PC-9 (cell line): ENCODE measurements at regions not wholly inside any gene's neighbourhood (a gene's known extent, or its start where the extent isn't known, plus 50 kb on each side); places are given as distances from the start of the nearest gene placed in this dataset.

Experiments
- EZH2 ChIP-seq: fragments of 200-600 bp; sonication (generic); IDR thresholded peaks from 2 replicates; pipeline ENCODE4 v1.8.0; 2017; ENCODE audit warnings: antibody characterized with exemption, low read depth
- TF ChIP-seq, protein P1 (sequence below): fragments of 200-600 bp; sonication (generic); conservative IDR thresholded peaks from 2 replicates; pipeline ENCODE4 v1.6.1; 2017; ENCODE audit warnings: mixed run types, antibody characterized with exemption, mild to moderate bottlenecking, moderate library complexity

DNA sequence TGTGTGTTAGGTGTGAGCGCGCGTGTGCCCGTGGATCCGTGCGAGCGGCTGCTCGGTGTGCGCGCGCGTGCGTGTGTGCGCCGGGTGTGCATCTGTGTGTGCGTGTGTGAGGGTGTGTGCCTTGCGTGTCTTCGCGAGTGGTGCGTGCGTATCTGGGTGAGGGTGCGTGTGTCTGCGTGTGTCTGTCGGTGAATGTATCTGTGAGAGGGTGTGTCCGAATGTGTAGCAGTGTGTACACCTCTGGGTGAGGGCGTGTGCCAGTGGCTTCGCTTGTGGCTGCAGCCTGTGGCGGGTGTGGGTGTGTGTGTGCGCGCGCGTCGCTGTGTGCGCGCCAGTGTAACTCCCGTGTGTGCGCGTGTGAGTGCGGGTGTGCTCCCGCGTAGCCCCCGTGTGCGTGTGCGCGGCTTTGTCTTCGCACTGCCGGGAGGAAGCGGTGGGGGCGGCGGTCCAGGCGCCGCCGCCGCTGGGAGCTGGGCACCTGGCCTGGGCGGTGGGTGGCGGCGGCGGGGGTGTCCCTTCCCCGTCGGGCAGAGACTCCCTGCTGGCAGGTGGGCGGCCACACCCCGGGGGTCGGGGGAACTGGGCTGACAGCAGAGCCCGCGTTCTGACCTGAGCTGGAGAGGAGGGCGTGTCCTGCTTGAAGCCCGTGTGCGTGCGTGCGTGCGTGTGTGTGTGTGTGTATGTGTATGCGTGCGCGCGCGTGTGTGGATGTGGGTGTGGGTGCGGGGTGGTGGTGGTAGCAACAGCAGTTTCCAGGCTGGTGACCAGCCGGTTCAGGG lies 61.3 kb upstream of the EPB41L1 start:
- TF ChIP-seq EZH2, result no peak
- TF ChIP-seq, protein P1, sequence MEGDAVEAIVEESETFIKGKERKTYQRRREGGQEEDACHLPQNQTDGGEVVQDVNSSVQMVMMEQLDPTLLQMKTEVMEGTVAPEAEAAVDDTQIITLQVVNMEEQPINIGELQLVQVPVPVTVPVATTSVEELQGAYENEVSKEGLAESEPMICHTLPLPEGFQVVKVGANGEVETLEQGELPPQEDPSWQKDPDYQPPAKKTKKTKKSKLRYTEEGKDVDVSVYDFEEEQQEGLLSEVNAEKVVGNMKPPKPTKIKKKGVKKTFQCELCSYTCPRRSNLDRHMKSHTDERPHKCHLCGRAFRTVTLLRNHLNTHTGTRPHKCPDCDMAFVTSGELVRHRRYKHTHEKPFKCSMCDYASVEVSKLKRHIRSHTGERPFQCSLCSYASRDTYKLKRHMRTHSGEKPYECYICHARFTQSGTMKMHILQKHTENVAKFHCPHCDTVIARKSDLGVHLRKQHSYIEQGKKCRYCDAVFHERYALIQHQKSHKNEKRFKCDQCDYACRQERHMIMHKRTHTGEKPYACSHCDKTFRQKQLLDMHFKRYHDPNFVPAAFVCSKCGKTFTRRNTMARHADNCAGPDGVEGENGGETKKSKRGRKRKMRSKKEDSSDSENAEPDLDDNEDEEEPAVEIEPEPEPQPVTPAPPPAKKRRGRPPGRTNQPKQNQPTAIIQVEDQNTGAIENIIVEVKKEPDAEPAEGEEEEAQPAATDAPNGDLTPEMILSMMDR, result no peak
